GM23338 (cell line): ENCODE measurements at regions not wholly inside any gene's neighbourhood (a gene's known extent, or its start where the extent isn't known, plus 50 kb on each side); places are given as distances from the start of the nearest gene placed in this dataset.

Experiments used
- POLR2AphosphoS5 ChIP-seq: IDR thresholded peaks from 2 replicates; pipeline ENCODE4 v1.6.1; 2016; ENCODE audit warnings: antibody characterized with exemption, low read depth
- TF ChIP-seq, protein P1 (sequence below), 2 experiments: fragments of 200-600 bp in 1 of 2; sonication (generic) in 1 of 2; conservative IDR thresholded peaks; 2 replicates each; pipeline versions ENCODE4 v1.5.1 to v1.6.1; 2016 to 2017; ENCODE audit warnings: antibody characterized with exemption in 2 of 2, low read depth in 2 of 2, mild to moderate bottlenecking in 2 of 2, moderate library complexity in 1 of 2

DNA sequence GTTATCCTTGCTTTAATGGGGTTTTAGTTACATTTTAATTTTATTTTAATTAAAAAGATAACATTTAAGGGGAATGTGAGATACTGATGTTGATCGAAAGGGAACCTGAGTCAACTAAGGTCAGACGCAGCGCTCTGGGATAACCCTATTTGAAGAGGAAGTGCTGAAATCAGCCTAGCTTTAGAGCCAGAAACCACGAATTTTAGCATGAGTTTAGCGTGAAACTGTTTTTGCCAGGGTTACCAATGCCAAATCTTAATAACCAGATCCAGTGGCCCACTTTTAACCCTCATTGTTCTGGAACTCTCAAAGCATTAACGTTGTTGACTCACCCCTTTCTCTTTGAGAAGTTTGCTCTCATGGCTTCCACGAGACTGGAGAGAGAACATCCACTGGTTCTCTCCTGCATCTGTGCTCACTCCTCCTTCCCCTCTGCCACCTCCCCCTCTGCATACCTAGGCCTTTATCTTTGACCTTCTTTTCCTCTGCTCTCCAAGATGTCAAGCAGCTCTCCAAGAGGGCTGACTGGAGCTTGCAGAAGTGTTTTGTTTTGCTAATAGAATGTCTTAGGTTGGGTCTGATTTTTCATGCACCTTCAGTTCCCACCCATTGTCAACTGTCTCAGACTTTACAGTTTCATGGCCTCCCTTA lies 198.3 kb upstream of the CELF2 start:
- TF ChIP-seq, protein P1, sequence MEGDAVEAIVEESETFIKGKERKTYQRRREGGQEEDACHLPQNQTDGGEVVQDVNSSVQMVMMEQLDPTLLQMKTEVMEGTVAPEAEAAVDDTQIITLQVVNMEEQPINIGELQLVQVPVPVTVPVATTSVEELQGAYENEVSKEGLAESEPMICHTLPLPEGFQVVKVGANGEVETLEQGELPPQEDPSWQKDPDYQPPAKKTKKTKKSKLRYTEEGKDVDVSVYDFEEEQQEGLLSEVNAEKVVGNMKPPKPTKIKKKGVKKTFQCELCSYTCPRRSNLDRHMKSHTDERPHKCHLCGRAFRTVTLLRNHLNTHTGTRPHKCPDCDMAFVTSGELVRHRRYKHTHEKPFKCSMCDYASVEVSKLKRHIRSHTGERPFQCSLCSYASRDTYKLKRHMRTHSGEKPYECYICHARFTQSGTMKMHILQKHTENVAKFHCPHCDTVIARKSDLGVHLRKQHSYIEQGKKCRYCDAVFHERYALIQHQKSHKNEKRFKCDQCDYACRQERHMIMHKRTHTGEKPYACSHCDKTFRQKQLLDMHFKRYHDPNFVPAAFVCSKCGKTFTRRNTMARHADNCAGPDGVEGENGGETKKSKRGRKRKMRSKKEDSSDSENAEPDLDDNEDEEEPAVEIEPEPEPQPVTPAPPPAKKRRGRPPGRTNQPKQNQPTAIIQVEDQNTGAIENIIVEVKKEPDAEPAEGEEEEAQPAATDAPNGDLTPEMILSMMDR (conservative IDR thresholded peaks at IDR 0.05; ENCODE audit: low read depth in 2 of 2) = no peak
- TF ChIP-seq POLR2AphosphoS5 = no peak
